ENCODE measurements at regions not wholly inside any gene's neighbourhood (a gene's known extent, or its start where the extent isn't known, plus 50 kb on each side); places are given as distances from the start of the nearest gene placed in this dataset.

DNA sequence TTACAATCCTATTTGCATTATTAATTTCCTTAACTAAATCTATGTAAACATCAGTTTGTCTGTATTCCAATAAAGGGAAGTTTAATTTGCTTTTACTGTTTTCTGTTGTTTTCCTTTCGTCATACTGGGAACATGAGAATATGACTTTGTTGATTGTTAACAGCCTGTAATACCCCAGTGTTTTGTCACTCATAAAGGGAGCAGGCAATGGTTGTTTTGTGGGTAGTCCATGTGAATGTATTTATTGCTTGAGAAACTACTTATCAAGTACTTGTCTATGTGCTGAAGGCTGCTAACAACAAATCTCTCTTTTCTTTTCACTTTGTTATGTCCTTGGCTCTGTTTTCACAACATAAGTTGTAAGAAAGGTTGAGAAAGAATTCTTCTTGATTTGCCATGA is 1070.2 kb upstream of the ACO1 start:
- no TSS peak for BruUV-seq (replicated peaks)

More for the DNA sequence above, 1070.2 kb upstream of the ACO1 start:
- no peaks in the 10 kb centered on the region for H3K36me3 ChIP-seq (ENCODE audit: control insufficient read depth, insufficient read depth, low read length)
- H3K27me3 ChIP-seq (ENCODE audit: control insufficient read depth, insufficient read depth, low read length): no peaks in the 10 kb centered on the region
- no peak overlapping the region for H2AFZ ChIP-seq (replicated peaks; ENCODE audit: low read length, poor library complexity)
- no peak overlapping the region for H3K14ac ChIP-seq (replicated peaks; ENCODE audit: low read depth, low read length)
- no peaks in the 10 kb centered on the region for H4K20me1 ChIP-seq (ENCODE audit: insufficient read depth, low read length)
- ChIA-PET CTCF (no interaction called here), POLR2A (ENCODE audit: unreplicated experiment) (no interaction called here)
- H3K4me2 ChIP-seq (ENCODE audit: low read depth, low read length): no peak overlapping the region
- ATAC-seq (ENCODE audit: low read depth): no peak
- no peak overlapping the region for H3K23ac ChIP-seq (ENCODE audit: low read depth, low read length)
- H3K4me3 ChIP-seq (ENCODE audit: insufficient read depth, low read depth, low read length): no peak overlapping the region
- H3K79me1 ChIP-seq (ENCODE audit: low read depth in 1 of 2, low read length in 2 of 2): no peaks in the 10 kb centered on the region
- no peak overlapping the region for H2BK20ac ChIP-seq (ENCODE audit: low read depth, low read length)
- no peak overlapping the region for H3K4ac ChIP-seq (ENCODE audit: low read depth, low read length)
- H2AK9ac ChIP-seq (replicated peaks; ENCODE audit: low read depth, low read length, poor library complexity): no peak overlapping the region
- H2BK120ac ChIP-seq (ENCODE audit: low read depth, low read length): no peak overlapping the region
- H3K56ac ChIP-seq (ENCODE audit: extremely low read depth, insufficient read depth, low read length): no peak overlapping the region
- H3K4me1 ChIP-seq (ENCODE audit: control insufficient read depth, insufficient read depth, low read length): no peaks in the 10 kb centered on the region
- no peak overlapping the region for H3K27ac ChIP-seq (ENCODE audit: insufficient read depth, low read length)
- no peak overlapping the region for H3K9ac ChIP-seq (ENCODE audit: low read depth, low read length)
- H4K91ac ChIP-seq (ENCODE audit: insufficient read depth, low read depth, low read length): no peak overlapping the region
- H2AK5ac ChIP-seq (ENCODE audit: low read depth, low read length): no peak overlapping the region
- H4K5ac ChIP-seq (ENCODE audit: low read depth, low read length): no peak overlapping the region
- intact Hi-C loops (cut with micrococcal nuclease): no loop called here
- TF ChIP-seq RAD21 (IDR thresholded peaks at IDR 0.05; ENCODE audit: low read length) (no peak), NFE2L2 (IDR thresholded peaks at IDR 0.05; ENCODE audit: low read depth, low read length) (no peak), FOS (IDR thresholded peaks at IDR 0.05; ENCODE audit: low read depth, low read length) (no peak), MAFK (IDR thresholded peaks at IDR 0.05; ENCODE audit: low read depth, low read length) (no peak), SMC3 (IDR thresholded peaks at IDR 0.05; ENCODE audit: low read depth, low read length) (no peak), BHLHE40 (IDR thresholded peaks at IDR 0.05; ENCODE audit: low read depth, low read length) (no peak), RCOR1 (IDR thresholded peaks at IDR 0.05; ENCODE audit: insufficient replicate concordance, low read length) (no peak), MAZ (IDR thresholded peaks at IDR 0.05; ENCODE audit: borderline replicate concordance, low read depth, low read length) (no peak), POLR2A (IDR thresholded peaks at IDR 0.05; ENCODE audit: low read depth, low read length) (no peak), MXI1 (IDR thresholded peaks at IDR 0.05; ENCODE audit: borderline replicate concordance, low read depth, low read length) (no peak)
- TF ChIP-seq, protein P1, sequence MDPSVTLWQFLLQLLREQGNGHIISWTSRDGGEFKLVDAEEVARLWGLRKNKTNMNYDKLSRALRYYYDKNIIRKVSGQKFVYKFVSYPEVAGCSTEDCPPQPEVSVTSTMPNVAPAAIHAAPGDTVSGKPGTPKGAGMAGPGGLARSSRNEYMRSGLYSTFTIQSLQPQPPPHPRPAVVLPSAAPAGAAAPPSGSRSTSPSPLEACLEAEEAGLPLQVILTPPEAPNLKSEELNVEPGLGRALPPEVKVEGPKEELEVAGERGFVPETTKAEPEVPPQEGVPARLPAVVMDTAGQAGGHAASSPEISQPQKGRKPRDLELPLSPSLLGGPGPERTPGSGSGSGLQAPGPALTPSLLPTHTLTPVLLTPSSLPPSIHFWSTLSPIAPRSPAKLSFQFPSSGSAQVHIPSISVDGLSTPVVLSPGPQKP (IDR thresholded peaks at IDR 0.05; ENCODE audit: borderline replicate concordance, low read depth, low read length): no peak
- TF ChIP-seq, protein P2, sequence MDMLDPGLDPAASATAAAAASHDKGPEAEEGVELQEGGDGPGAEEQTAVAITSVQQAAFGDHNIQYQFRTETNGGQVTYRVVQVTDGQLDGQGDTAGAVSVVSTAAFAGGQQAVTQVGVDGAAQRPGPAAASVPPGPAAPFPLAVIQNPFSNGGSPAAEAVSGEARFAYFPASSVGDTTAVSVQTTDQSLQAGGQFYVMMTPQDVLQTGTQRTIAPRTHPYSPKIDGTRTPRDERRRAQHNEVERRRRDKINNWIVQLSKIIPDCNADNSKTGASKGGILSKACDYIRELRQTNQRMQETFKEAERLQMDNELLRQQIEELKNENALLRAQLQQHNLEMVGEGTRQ (IDR thresholded peaks at IDR 0.05; ENCODE audit: low read depth, low read length): no peak
- no peak overlapping the region for H2BK5ac ChIP-seq (ENCODE audit: low read depth, low read length, poor library complexity, severe bottlenecking)
- H2BK15ac ChIP-seq (ENCODE audit: low read depth, low read length): no peak overlapping the region
- dilution Hi-C loops (cut with HindIII; ENCODE audit: low sequenced_read_pairs, unreplicated experiment): no loop called here
- in situ Hi-C loops (cut with MboI; ENCODE audit: low sequenced_read_pairs): no loop called here
- no peak overlapping the region for H4K8ac ChIP-seq (ENCODE audit: low read depth in 2 of 2, low read length in 2 of 2)
- no peak for DNase-seq
- H3K9me3 ChIP-seq (ENCODE audit: control insufficient read depth, insufficient read depth, low read length): no peaks in the 10 kb centered on the region
- H3K9me1 ChIP-seq (ENCODE audit: insufficient read depth, low read length): no peaks in the 10 kb centered on the region
- WGBS, 2 experiments (ENCODE audit: extremely low coverage in 2 of 2, insufficient read length in 1 of 2): no CpG with 5 or more reads among the region's 1 CpG
- no peak overlapping the region for H3K18ac ChIP-seq (ENCODE audit: low read depth, low read length)
